OCI-LY3 (cell line): ENCODE measurements at regions not wholly inside any gene's neighbourhood (a gene's known extent, or its start where the extent isn't known, plus 50 kb on each side); places are given as distances from the start of the nearest gene placed in this dataset.

Experiments used
- EZH2phosphoT487 ChIP-seq: fragments of 200-600 bp; shearing (Covaris generic); IDR thresholded peaks from 2 replicates; pipeline ENCODE4 v1.6.1; 2018; ENCODE audit warnings: antibody characterized with exemption, mixed run types, low read depth
- TF ChIP-seq, protein P1 (sequence below): fragments of 200-600, 300-600 bp; sonication (generic); IDR thresholded peaks from 2 replicates; pipeline ENCODE4 v1.5.1; 2014; ENCODE audit warnings: antibody characterized with exemption, low read length, low read depth

DNA sequence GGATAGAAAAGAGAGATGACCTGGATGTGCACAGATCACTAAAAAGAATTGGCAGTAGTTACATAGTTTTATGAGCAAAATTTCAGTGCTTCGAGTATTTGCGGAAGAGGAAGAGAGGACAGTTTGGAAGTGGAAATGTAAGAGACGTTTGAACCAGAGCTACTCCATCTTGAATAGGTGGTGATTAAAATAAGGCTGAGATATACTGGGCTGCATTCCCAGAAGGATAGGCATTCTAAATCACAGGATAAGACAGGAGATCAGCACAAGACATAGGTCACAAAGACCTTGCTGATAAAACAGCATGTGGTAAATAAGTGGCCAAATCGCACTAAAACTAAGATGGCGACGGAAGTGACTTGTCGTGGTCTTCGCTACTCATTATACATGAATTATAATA, 453.3 kb downstream of the COL11A1 start:
- TF ChIP-seq, protein P1, sequence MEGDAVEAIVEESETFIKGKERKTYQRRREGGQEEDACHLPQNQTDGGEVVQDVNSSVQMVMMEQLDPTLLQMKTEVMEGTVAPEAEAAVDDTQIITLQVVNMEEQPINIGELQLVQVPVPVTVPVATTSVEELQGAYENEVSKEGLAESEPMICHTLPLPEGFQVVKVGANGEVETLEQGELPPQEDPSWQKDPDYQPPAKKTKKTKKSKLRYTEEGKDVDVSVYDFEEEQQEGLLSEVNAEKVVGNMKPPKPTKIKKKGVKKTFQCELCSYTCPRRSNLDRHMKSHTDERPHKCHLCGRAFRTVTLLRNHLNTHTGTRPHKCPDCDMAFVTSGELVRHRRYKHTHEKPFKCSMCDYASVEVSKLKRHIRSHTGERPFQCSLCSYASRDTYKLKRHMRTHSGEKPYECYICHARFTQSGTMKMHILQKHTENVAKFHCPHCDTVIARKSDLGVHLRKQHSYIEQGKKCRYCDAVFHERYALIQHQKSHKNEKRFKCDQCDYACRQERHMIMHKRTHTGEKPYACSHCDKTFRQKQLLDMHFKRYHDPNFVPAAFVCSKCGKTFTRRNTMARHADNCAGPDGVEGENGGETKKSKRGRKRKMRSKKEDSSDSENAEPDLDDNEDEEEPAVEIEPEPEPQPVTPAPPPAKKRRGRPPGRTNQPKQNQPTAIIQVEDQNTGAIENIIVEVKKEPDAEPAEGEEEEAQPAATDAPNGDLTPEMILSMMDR: no peak
- TF ChIP-seq EZH2phosphoT487: no peak
